ENCODE measurements at regions not wholly inside any gene's neighbourhood (a gene's known extent, or its start where the extent isn't known, plus 50 kb on each side); places are given as distances from the start of the nearest gene placed in this dataset.
A peak's percentile ranks its signal among the peaks of the same experiment; 100 is the strongest.

DNA sequence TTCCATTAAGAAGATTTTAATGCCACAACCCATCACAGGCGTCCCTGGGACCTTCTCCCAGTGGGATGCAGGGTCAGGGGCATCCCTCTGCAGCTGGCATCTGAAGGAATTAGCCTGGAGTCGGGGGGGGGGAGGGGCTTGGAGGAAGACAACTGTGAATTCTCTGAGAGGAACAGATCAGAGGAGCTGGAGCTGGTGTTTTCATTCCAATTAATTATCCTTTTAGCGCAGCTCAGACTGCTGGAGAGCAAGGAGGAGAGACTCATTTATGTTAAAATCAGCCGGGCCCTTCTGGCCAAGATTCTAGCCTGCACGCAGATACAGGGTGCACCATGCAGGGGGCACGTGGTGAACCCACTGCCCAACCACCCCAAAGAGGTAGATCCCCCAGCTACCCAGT lies 116.2 kb downstream of the CHST1 start:
- Histone ChIP-seq H3K9me3 (no peaks in the 10 kb centered on the region), H3K36me3 (no peaks in the 10 kb centered on the region), H3K4me3 (no peak overlapping the region), H3K27ac (no peak overlapping the region), H3K4me1 (no peaks in the 10 kb centered on the region), H3K27me3 (peaks cover 0 to 20% (median 0%) of the 10 kb centered on the region in 3 donors)
- TF ChIP-seq, protein P1, sequence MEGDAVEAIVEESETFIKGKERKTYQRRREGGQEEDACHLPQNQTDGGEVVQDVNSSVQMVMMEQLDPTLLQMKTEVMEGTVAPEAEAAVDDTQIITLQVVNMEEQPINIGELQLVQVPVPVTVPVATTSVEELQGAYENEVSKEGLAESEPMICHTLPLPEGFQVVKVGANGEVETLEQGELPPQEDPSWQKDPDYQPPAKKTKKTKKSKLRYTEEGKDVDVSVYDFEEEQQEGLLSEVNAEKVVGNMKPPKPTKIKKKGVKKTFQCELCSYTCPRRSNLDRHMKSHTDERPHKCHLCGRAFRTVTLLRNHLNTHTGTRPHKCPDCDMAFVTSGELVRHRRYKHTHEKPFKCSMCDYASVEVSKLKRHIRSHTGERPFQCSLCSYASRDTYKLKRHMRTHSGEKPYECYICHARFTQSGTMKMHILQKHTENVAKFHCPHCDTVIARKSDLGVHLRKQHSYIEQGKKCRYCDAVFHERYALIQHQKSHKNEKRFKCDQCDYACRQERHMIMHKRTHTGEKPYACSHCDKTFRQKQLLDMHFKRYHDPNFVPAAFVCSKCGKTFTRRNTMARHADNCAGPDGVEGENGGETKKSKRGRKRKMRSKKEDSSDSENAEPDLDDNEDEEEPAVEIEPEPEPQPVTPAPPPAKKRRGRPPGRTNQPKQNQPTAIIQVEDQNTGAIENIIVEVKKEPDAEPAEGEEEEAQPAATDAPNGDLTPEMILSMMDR (IDR thresholded peaks at IDR 0.05): no peak
- TF ChIP-seq EP300 (IDR thresholded peaks at IDR 0.05) (no peak), POLR2A (IDR thresholded peaks at IDR 0.05) (no peak), POLR2AphosphoS5 (IDR thresholded peaks at IDR 0.05) (no peak)
- no peak for DNase-seq
- intact Hi-C loops (cut with DNase I; ENCODE audit: low total_unique reads): no loop called here
- 45 to 57% (median 54%) methylated on average over 5 to 6 of the region's 6 CpGs for WGBS, 5 donors

DNA sequence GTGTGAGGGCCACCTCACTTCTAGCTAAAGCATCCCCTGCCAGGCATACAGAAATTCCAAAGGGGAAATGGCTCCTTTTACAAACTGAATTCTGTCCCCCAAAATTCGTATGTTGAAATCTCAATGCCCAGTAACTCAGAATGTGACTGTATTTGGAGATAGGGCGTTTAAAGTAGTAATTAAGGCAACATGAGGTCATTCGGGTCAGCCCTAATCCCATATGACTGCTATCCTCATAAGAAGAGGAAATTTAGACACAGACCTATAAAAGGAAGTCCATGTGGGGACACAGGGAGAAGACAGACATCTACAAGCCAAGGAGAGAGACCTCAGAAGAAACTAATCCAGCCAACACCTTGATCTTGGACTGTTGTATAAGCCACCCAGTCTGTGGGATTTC lies 119.1 kb downstream of the CHST1 start:
- H3K27me3 ChIP-seq: peaks cover 0 to 46% (median 0%) of the 10 kb centered on the region in 3 donors
- WGBS, 5 donors: 47 to 57% (median 53%) methylated on average over 3 of the region's 3 CpGs
- TF ChIP-seq POLR2AphosphoS5 (IDR thresholded peaks at IDR 0.05) (no peak), EP300 (IDR thresholded peaks at IDR 0.05) (no peak), POLR2A (IDR thresholded peaks at IDR 0.05) (no peak)
- TF ChIP-seq, protein P1 (IDR thresholded peaks at IDR 0.05): no peak

DNA sequence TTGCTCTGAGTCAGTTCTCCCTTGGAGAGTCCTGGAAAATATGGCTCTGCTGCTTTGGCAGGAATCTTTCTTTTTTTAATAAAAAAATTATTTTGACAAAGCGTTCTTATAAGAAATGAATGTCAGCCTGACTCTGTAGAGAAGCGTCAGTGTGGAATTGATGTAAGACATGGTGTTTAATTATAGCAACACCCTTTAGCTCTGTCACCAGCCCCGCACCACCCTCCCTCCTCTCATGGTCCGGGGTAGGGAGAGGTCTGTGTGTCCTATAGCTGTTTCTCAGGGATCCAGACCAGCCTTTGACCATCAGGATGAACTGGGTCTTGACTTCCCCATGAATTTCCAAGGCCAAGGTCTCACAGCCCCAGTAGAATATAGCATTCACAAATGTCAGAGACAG lies 120.6 kb downstream of the CHST1 start:
- Histone ChIP-seq H3K4me1 (no peaks in the 10 kb centered on the region), H3K27ac (no peak overlapping the region), H3K9me3 (no peaks in the 10 kb centered on the region), H3K4me3 (no peak overlapping the region), H3K36me3 (no peaks in the 10 kb centered on the region), H3K27me3 (peaks cover 0 to 52% (median 0%) of the 10 kb centered on the region in 3 donors)
- 78 to 85% (median 79%) methylated on average over 4 of the region's 4 CpGs for WGBS, 5 donors
- intact Hi-C loops (cut with DNase I; ENCODE audit: low total_unique reads): no loop called here
- TF ChIP-seq, protein P1 (IDR thresholded peaks at IDR 0.05): no peak
- TF ChIP-seq POLR2A (IDR thresholded peaks at IDR 0.05): no peak
- TF ChIP-seq EP300 (IDR thresholded peaks at IDR 0.05): no peak
- no peak for TF ChIP-seq POLR2AphosphoS5 (IDR thresholded peaks at IDR 0.05)
- DNase-seq: no peak

More for the DNA sequence above, 119.1 kb downstream of the CHST1 start:
- Histone ChIP-seq H3K36me3 (no peaks in the 10 kb centered on the region), H3K9me3 (no peaks in the 10 kb centered on the region), H3K4me1 (no peaks in the 10 kb centered on the region), H3K27ac (no peak overlapping the region), H3K4me3 (no peak overlapping the region)
- intact Hi-C loops (cut with DNase I; ENCODE audit: low total_unique reads): no loop called here
- no peak for DNase-seq

DNA sequence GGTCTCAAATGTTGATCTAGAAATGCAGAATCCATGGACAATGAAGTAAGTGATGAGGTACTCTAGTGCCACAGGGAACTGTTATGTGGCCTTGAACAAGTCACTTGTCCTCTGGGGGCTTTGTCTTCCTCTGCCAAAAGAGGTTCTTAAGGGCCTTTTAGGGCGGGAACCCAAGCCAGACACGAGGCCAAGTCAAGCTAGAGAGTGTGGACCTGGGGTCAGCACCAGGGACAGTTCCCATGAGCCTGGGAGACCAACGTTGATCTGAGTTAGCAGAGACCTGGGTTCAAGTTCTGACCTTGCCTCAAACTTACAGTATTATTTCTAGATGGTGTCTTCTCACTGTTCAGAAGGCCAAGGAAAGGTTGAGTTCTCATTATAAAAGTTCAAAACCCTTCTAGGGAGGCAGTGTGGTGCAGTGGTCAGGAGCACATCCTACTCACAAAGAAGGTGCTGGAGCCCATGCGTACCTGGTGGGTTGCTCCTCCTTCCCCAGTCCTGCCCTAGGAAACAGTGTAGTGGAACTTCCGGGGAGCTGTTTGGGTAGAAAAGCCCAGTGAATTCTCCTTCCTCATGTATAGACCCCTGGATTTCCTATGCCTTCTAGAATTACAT lies 121.5 kb downstream of the CHST1 start:
- Histone ChIP-seq H3K4me1 (no peaks in the 10 kb centered on the region), H3K4me3 (no peak overlapping the region), H3K27me3 (peaks cover 0 to 53% (median 0%) of the 10 kb centered on the region in 3 donors), H3K9me3 (no peaks in the 10 kb centered on the region), H3K36me3 (no peaks in the 10 kb centered on the region), H3K27ac (no peak overlapping the region)
- intact Hi-C loops (cut with DNase I; ENCODE audit: low total_unique reads): no loop called here
- DNase-seq: peak in 1 of 2 donors; percentile 53
- 20 to 38% (median 33%) methylated on average over 5 of the region's 5 CpGs for WGBS, 5 donors
- TF ChIP-seq POLR2A (IDR thresholded peaks at IDR 0.05) (no peak), POLR2AphosphoS5 (IDR thresholded peaks at IDR 0.05) (no peak), EP300 (IDR thresholded peaks at IDR 0.05) (no peak)
- TF ChIP-seq, protein P1 (IDR thresholded peaks at IDR 0.05): no peak

All from stomach (tissue), 8 donors.